Mesendoderm (in vitro differentiated cells): ENCODE measurements at regions not wholly inside any gene's neighbourhood (a gene's known extent, or its start where the extent isn't known, plus 50 kb on each side); places are given as distances from the start of the nearest gene placed in this dataset.

ENCODE experiments used
- DNase-seq: peaks from one replicate; pipeline ENCODE4 v3.0.0; 2013
- H2AK5ac ChIP-seq: 2 replicates; pipeline ENCODE4 v1.6.1; 2013; ENCODE audit warnings: low read length, inconsistent platforms
- H2BK120ac ChIP-seq: 2 replicates; pipeline ENCODE4 v1.6.1; 2013; ENCODE audit warnings: low read depth, mild to moderate bottlenecking, low read length, moderate library complexity, mixed read lengths
- H2BK15ac ChIP-seq: replicated peaks from 2 replicates; pipeline ENCODE4 v1.6.1; 2013; ENCODE audit warnings: low read depth, mild to moderate bottlenecking, moderate library complexity
- H2BK5ac ChIP-seq: 2 replicates; pipeline ENCODE4 v1.6.1; 2013; ENCODE audit warnings: low read length, inconsistent platforms
- H3K18ac ChIP-seq: 2 replicates; pipeline ENCODE4 v1.6.1; 2013; ENCODE audit warnings: mild to moderate bottlenecking, low read length, mixed read lengths
- H3K23ac ChIP-seq: one replicate; pipeline ENCODE4 v1.6.1; 2013; ENCODE audit warnings: low read length
- H3K27ac ChIP-seq: 2 replicates; pipeline ENCODE4 v1.5.1; 2013; ENCODE audit warnings: low read depth, mild to moderate bottlenecking, inconsistent platforms, low read length, moderate library complexity
- H3K27me3 ChIP-seq: 2 replicates; pipeline ENCODE4 v1.6.1; 2013; ENCODE audit warnings: low read length, control low read depth, mild to moderate bottlenecking, inconsistent platforms; ENCODE audit not compliant: insufficient read depth, poor library complexity
- H3K36me3 ChIP-seq: 2 replicates; pipeline ENCODE4 v1.6.1; 2013; ENCODE audit warnings: low read length, inconsistent platforms; ENCODE audit not compliant: control insufficient read depth, insufficient read depth
- H3K4ac ChIP-seq: one replicate; pipeline ENCODE4 v1.6.1; 2013; ENCODE audit warnings: low read depth, mild to moderate bottlenecking, low read length, moderate library complexity
- H3K4me1 ChIP-seq: 2 replicates; pipeline ENCODE4 v1.6.1; 2013; ENCODE audit warnings: low read depth, low read length, inconsistent platforms; ENCODE audit not compliant: control insufficient read depth
- H3K4me2 ChIP-seq: 2 replicates; pipeline ENCODE4 v1.6.1; 2013; ENCODE audit warnings: low read length
- H3K4me3 ChIP-seq: 2 replicates; pipeline ENCODE4 v1.5.1; 2013; ENCODE audit warnings: mild to moderate bottlenecking, low read length
- H3K56ac ChIP-seq: one replicate; pipeline ENCODE4 v1.6.1; 2013; ENCODE audit warnings: low read length
- H3K79me1 ChIP-seq: 2 replicates; pipeline ENCODE4 v1.6.1; 2013; ENCODE audit warnings: low read length, inconsistent platforms
- H3K79me2 ChIP-seq: 2 replicates; pipeline ENCODE4 v1.6.1; 2013; ENCODE audit warnings: mild to moderate bottlenecking, low read length; ENCODE audit not compliant: control insufficient read depth, insufficient read depth
- H3K9ac ChIP-seq: 2 replicates; pipeline ENCODE4 v1.6.1; 2013; ENCODE audit warnings: low read length, inconsistent platforms
- H4K5ac ChIP-seq: one replicate; pipeline ENCODE4 v1.6.1; 2013; ENCODE audit warnings: low read length
- H4K8ac ChIP-seq: one replicate; pipeline ENCODE4 v1.6.1; 2013; ENCODE audit warnings: low read depth, mild to moderate bottlenecking, control low read depth, low read length, moderate library complexity
- WGBS: extraction: QIAGEN DNeasy Blood & Tissue Kit; methylation state at CpG from one replicate; pipeline ENCODE4 v1.1.7; 2013; ENCODE audit warnings: low lambda C conversion rate, missing lambda C conversion rate; ENCODE audit not compliant: insufficient coverage; ENCODE audit errors: extremely low coverage; 5-methylcytosine and 5-hydroxymethylcytosine counted together

DNA sequence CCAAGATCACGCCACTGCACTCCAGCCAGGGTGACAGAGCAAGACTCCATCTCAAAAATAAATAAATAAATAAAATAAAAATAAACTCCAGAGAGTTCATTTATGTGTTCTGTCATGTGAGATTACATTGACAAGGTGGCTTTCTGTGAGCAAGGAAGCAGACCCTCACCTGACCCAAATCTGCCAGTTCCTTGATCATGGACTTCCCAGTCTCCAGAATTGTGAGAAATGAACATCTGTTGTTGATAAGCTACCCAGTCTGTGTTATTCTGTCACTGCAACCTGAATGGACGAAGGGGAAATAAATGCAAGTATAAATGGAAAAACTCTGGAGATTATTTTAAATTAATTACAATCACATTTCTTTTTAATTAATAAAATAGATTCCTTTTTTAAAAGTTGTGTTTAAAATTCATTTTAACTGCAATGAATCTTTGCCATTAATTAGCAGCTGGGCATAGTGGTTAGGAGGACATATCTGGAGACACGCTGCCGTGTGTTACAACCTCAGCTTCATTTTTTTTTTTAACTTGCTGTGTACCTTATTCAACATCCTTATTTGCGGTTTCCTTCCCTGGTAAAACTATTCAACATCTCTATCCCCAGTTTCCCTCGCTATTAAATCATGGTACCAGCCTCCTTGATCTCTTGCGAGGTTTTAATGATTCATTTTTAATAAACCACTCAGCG, 376.4 kb downstream of the CHSY3 start:
- no peaks in the 10 kb centered on the region for H3K4me1 ChIP-seq
- no CpG with 5 or more reads among the region's 8 CpGs for WGBS
- H3K4me3 ChIP-seq: no peak overlapping the region
- H3K56ac ChIP-seq: no peak overlapping the region
- H3K18ac ChIP-seq: no peak overlapping the region
- no peaks in the 10 kb centered on the region for H3K27me3 ChIP-seq
- no peak overlapping the region for H2BK15ac ChIP-seq
- no peak overlapping the region for H2BK120ac ChIP-seq
- no peak overlapping the region for H4K8ac ChIP-seq
- no peak overlapping the region for H3K4ac ChIP-seq
- no peak overlapping the region for H2AK5ac ChIP-seq
- no peak overlapping the region for H3K27ac ChIP-seq
- no peaks in the 10 kb centered on the region for H3K79me2 ChIP-seq
- H3K9ac ChIP-seq: no peak overlapping the region
- H3K23ac ChIP-seq: no peak overlapping the region
- no peak overlapping the region for H4K5ac ChIP-seq
- H3K79me1 ChIP-seq: no peaks in the 10 kb centered on the region
- H2BK5ac ChIP-seq: no peak overlapping the region
- no peaks in the 10 kb centered on the region for H3K36me3 ChIP-seq
- DNase-seq: no peak
- no peak overlapping the region for H3K4me2 ChIP-seq

DNA sequence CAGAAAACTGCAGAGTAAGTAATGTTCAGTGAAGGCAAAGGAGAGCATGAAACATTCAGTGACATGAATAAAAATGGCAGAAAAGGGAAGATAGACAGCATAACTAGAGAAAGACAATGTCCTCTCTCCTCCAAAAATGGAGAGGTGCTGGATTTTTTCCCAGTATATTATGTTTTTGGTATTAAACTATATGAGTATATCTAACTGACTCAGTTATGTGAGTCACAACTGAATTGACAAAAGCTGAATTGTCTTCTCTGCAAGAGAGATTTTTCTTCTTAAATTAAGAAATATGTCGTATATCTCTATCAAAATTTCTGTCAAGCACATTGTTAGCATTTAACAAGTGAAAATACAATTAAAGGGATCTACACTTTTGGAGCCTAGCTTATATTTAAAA, 375.1 kb downstream of the CHSY3 start:
- Histone ChIP-seq H3K79me2 (no peaks in the 10 kb centered on the region), H3K56ac (no peak overlapping the region), H3K23ac (no peak overlapping the region), H3K4me3 (no peak overlapping the region), H4K5ac (no peak overlapping the region), H3K4me2 (no peak overlapping the region), H3K4me1 (no peaks in the 10 kb centered on the region), H3K18ac (no peak overlapping the region), H2BK15ac (no peak overlapping the region), H3K4ac (no peak overlapping the region), H2AK5ac (no peak overlapping the region), H3K9ac (no peak overlapping the region), H2BK120ac (no peak overlapping the region), H4K8ac (no peak overlapping the region), H3K27me3 (no peaks in the 10 kb centered on the region), H2BK5ac (no peak overlapping the region), H3K79me1 (no peaks in the 10 kb centered on the region), H3K36me3 (no peaks in the 10 kb centered on the region), H3K27ac (no peak overlapping the region)
- WGBS: no CpG with 5 or more reads among the region's 1 CpG
- DNase-seq: no peak

DNA sequence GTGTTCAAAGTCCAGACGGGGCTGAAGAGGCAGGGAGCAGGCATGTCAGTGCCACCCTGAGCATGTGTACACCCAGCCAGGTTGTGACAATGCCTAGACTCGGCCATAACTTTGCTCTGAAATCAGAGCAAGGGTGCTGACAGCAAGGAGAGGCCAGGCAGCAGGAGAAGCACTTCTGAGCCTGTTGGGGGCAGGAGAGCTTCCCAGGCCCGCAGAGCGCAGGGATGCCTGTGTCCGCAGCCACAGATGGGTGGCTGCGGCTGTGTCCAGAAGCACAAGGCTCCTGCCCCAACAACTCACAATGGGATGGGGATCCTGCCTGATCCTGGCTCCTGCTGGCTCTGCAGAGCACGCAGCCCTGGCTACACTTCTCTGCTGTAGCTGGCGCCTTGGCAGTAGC, 373.9 kb downstream of the CHSY3 start:
- Histone ChIP-seq H2BK15ac (no peak overlapping the region), H3K4me2 (no peak overlapping the region), H4K5ac (no peak overlapping the region), H3K4ac (no peak overlapping the region), H2BK120ac (no peak overlapping the region), H3K56ac (no peak overlapping the region), H3K27ac (no peak overlapping the region), H3K23ac (no peak overlapping the region), H3K9ac (no peak overlapping the region), H3K27me3 (no peaks in the 10 kb centered on the region), H2BK5ac (no peak overlapping the region), H3K79me1 (no peaks in the 10 kb centered on the region), H3K4me3 (no peak overlapping the region), H3K4me1 (no peaks in the 10 kb centered on the region), H2AK5ac (no peak overlapping the region), H4K8ac (no peak overlapping the region), H3K79me2 (no peaks in the 10 kb centered on the region), H3K36me3 (no peaks in the 10 kb centered on the region), H3K18ac (no peak overlapping the region)
- no peak for DNase-seq
- WGBS: no CpG with 5 or more reads among the region's 8 CpGs

DNA sequence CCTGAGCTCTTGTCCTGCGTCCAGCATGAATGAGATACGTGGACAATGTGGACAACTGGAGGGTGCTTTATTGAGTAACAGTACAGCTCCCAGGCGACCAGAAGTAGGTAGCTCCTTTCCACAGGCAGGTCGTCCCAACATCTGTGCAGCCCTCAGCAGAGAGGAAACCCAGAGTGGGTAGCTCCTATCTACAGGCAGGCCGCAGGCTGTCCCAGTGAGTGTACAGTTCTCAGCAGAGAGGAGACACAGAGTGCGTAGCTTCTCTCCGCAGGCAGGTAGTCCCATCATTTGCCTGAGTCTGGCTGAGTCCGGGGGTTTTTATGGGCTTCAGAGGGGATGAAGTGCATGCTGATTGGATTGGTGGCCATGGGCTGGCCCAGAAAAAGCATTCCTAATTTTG, 373.3 kb downstream of the CHSY3 start:
- H4K5ac ChIP-seq: no peak overlapping the region
- no peaks in the 10 kb centered on the region for H3K36me3 ChIP-seq
- no peak overlapping the region for H2BK120ac ChIP-seq
- no peak overlapping the region for H3K4me3 ChIP-seq
- H3K4ac ChIP-seq: no peak overlapping the region
- no peak overlapping the region for H3K27ac ChIP-seq
- no peaks in the 10 kb centered on the region for H3K27me3 ChIP-seq
- no peak overlapping the region for H4K8ac ChIP-seq
- H3K9ac ChIP-seq: no peak overlapping the region
- no peaks in the 10 kb centered on the region for H3K79me2 ChIP-seq
- H3K56ac ChIP-seq: no peak overlapping the region
- no peaks in the 10 kb centered on the region for H3K79me1 ChIP-seq
- H3K18ac ChIP-seq: no peak overlapping the region
- no peak overlapping the region for H2BK15ac ChIP-seq
- no peak overlapping the region for H3K23ac ChIP-seq
- H2AK5ac ChIP-seq: no peak overlapping the region
- H3K4me2 ChIP-seq: no peak overlapping the region
- no CpG with 5 or more reads among the region's 8 CpGs for WGBS
- H3K4me1 ChIP-seq: no peaks in the 10 kb centered on the region
- H2BK5ac ChIP-seq: no peak overlapping the region
- DNase-seq: no peak

DNA sequence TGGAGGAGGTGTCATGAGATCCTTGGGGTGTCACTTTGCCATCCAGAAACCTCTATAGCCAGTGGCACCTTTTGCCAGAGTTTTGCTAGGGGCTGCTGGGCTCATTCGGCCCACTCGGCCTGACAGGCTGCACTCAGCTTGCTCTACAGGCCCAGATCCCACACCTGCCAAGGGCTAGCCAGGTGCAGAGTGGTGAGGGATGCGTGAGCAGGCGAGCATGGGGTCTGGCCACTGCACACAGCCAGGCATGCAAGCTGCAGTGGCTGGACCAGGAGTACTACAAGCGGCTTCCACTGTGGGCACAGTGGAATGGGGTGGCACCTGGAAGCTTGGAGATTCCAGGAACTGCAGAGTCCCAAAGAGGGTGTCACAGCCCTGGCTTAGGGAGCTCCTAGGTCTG, 372.7 kb downstream of the CHSY3 start:
- Histone ChIP-seq H3K56ac (no peak overlapping the region), H3K36me3 (no peaks in the 10 kb centered on the region), H3K4me1 (no peaks in the 10 kb centered on the region), H3K79me1 (no peaks in the 10 kb centered on the region), H3K79me2 (no peaks in the 10 kb centered on the region), H2AK5ac (no peak overlapping the region), H3K4me2 (no peak overlapping the region), H4K8ac (no peak overlapping the region), H3K27ac (no peak overlapping the region), H3K9ac (no peak overlapping the region), H4K5ac (no peak overlapping the region), H2BK5ac (no peak overlapping the region), H3K4me3 (no peak overlapping the region), H3K18ac (no peak overlapping the region), H3K27me3 (no peaks in the 10 kb centered on the region), H3K23ac (no peak overlapping the region), H2BK120ac (no peak overlapping the region), H2BK15ac (no peak overlapping the region), H3K4ac (no peak overlapping the region)
- no CpG with 5 or more reads among the region's 5 CpGs for WGBS
- DNase-seq: no peak

DNA sequence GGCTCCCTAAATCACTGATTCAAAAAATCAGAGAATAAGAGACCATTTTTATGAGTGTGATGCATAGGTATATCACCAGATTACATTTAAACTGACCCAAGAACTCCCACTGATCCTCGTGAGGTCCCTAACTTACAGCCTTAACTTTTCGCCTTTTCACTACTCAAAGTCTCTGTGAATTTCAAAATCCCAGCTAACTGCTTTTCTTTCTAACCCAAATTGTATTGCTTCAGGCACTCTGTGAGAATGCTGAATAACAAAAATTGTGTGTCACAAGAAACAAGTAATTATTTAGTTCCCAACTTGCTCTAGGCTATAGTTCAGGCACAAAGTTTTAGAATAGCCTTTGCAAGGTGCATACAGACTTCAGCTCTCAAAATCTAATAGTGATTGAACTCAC, 368.6 kb downstream of the CHSY3 start:
- Histone ChIP-seq H3K27me3 (no peaks in the 10 kb centered on the region), H3K56ac (no peak overlapping the region)

More for the DNA sequence above, 368.6 kb downstream of the CHSY3 start:
- Histone ChIP-seq H2BK15ac (no peak overlapping the region), H3K79me2 (no peaks in the 10 kb centered on the region), H3K36me3 (no peaks in the 10 kb centered on the region), H3K4me1 (no peaks in the 10 kb centered on the region), H3K79me1 (no peaks in the 10 kb centered on the region), H4K8ac (no peak overlapping the region), H3K9ac (no peak overlapping the region), H3K18ac (no peak overlapping the region), H2BK120ac (no peak overlapping the region), H4K5ac (no peak overlapping the region), H3K27ac (no peak overlapping the region), H3K4me3 (no peak overlapping the region), H2BK5ac (no peak overlapping the region), H3K23ac (no peak overlapping the region), H3K4ac (no peak overlapping the region), H3K4me2 (no peak overlapping the region), H2AK5ac (no peak overlapping the region)
- no peak for DNase-seq
- WGBS: no CpG with 5 or more reads among the region's 2 CpGs
